ES-I3 (cell line): ENCODE measurements at regions not wholly inside any gene's neighbourhood (a gene's known extent, or its start where the extent isn't known, plus 50 kb on each side); places are given as distances from the start of the nearest gene placed in this dataset.

Experiments used
- H3K36me3 ChIP-seq: 2 replicates; pipeline ENCODE4 v1.6.1; 2013; ENCODE audit warnings: mild to moderate bottlenecking, low read length, control low read depth, moderate library complexity; ENCODE audit not compliant: insufficient read depth
- H3K4me1 ChIP-seq: 2 replicates; pipeline ENCODE4 v1.6.1; 2013; ENCODE audit warnings: mild to moderate bottlenecking, control low read depth, low read length; ENCODE audit not compliant: insufficient read depth
- H3K9ac ChIP-seq: 2 replicates; pipeline ENCODE4 v1.6.1; 2013; ENCODE audit warnings: low read depth, mild to moderate bottlenecking, low read length, moderate library complexity
- H3K9me3 ChIP-seq: 2 replicates; pipeline ENCODE4 v1.6.1; 2013; ENCODE audit warnings: mild to moderate bottlenecking, low read length, moderate library complexity; ENCODE audit not compliant: control insufficient read depth, insufficient read depth

- Histone ChIP-seq H3K36me3 (no peaks in the 10 kb centered on the region), H3K4me1 (peaks cover 11% of the 10 kb centered on the region; the same call in 1 of the 2 replicates), H3K9me3 (no peaks in the 10 kb centered on the region), H3K9ac (no peak overlapping the region)
Observed at GRCh38 chr10:129035052-129035827, 431.8 kb upstream of the MGMT start.

GRCh38 chr10:129038522-129038921, 428.5 kb upstream of the MGMT start:
- Histone ChIP-seq H3K36me3 (no peaks in the 10 kb centered on the region), H3K4me1 (peaks cover 3% of the 10 kb centered on the region; the same call in 1 of the 2 replicates), H3K9me3 (no peaks in the 10 kb centered on the region), H3K9ac (no peak overlapping the region)

- H3K9ac ChIP-seq: no peak overlapping the region
- no peaks in the 10 kb centered on the region for H3K9me3 ChIP-seq
- peaks cover 3% of the 10 kb centered on the region; the same call in 1 of the 2 replicates for H3K4me1 ChIP-seq
- H3K36me3 ChIP-seq: no peaks in the 10 kb centered on the region
Observed at GRCh38 chr10:129039406-129040370, 427.4 kb upstream of the MGMT start.

- H3K9me3 ChIP-seq: no peaks in the 10 kb centered on the region
- H3K4me1 ChIP-seq: peaks cover 3% of the 10 kb centered on the region; the same call in 1 of the 2 replicates
- H3K9ac ChIP-seq: no peak overlapping the region
- H3K36me3 ChIP-seq: no peaks in the 10 kb centered on the region
Observed at GRCh38 chr10:129040377-129040776, 426.7 kb upstream of the MGMT start.

- Histone ChIP-seq H3K36me3 (no peaks in the 10 kb centered on the region; the same call in 1 of the 2 replicates), H3K4me1 (peaks cover 3% of the 10 kb centered on the region; the same call in 1 of the 2 replicates), H3K9me3 (no peaks in the 10 kb centered on the region; the same call in 1 of the 2 replicates), H3K9ac (no peak overlapping the region)
Observed at GRCh38 chr10:129041916-129042315, 425.1 kb upstream of the MGMT start.

- Histone ChIP-seq H3K9ac (no peak overlapping the region), H3K9me3 (no peaks in the 10 kb centered on the region; the same call in 1 of the 2 replicates), H3K36me3 (no peaks in the 10 kb centered on the region; the same call in 1 of the 2 replicates), H3K4me1 (peaks cover 3% of the 10 kb centered on the region; the same call in 1 of the 2 replicates)
Observed at GRCh38 chr10:129042776-129043595, 424.1 kb upstream of the MGMT start.

GRCh38 chr10:129043691-129044090, 423.4 kb upstream of the MGMT start:
- no peaks in the 10 kb centered on the region; the same call in 1 of the 2 replicates for H3K36me3 ChIP-seq
- H3K9ac ChIP-seq: no peak overlapping the region
- H3K9me3 ChIP-seq: no peaks in the 10 kb centered on the region; the same call in 1 of the 2 replicates
- peaks cover 3% of the 10 kb centered on the region; the same call in 1 of the 2 replicates for H3K4me1 ChIP-seq

GRCh38 chr10:129045599-129045998, 421.4 kb upstream of the MGMT start:
- Histone ChIP-seq H3K36me3 (no peaks in the 10 kb centered on the region; the same call in 1 of the 2 replicates), H3K4me1 (no peaks in the 10 kb centered on the region), H3K9ac (no peak overlapping the region), H3K9me3 (no peaks in the 10 kb centered on the region; the same call in 1 of the 2 replicates)

GRCh38 chr10:129046065-129046681, 420.9 kb upstream of the MGMT start:
- H3K9ac ChIP-seq: no peak overlapping the region
- no peaks in the 10 kb centered on the region; the same call in 1 of the 2 replicates for H3K9me3 ChIP-seq
- H3K36me3 ChIP-seq: no peaks in the 10 kb centered on the region; the same call in 1 of the 2 replicates
- H3K4me1 ChIP-seq: no peaks in the 10 kb centered on the region

GRCh38 chr10:129046962-129047361, 420.1 kb upstream of the MGMT start:
- H3K9ac ChIP-seq: no peak overlapping the region
- no peaks in the 10 kb centered on the region for H3K4me1 ChIP-seq
- H3K36me3 ChIP-seq: no peaks in the 10 kb centered on the region; the same call in 1 of the 2 replicates
- H3K9me3 ChIP-seq: no peaks in the 10 kb centered on the region; the same call in 1 of the 2 replicates

- no peaks in the 10 kb centered on the region; the same call in 1 of the 2 replicates for H3K36me3 ChIP-seq
- no peaks in the 10 kb centered on the region; the same call in 1 of the 2 replicates for H3K9me3 ChIP-seq
- no peak overlapping the region for H3K9ac ChIP-seq
- no peaks in the 10 kb centered on the region for H3K4me1 ChIP-seq
Observed at GRCh38 chr10:129047600-129047999, 419.4 kb upstream of the MGMT start.

GRCh38 chr10:129048513-129048912, 418.5 kb upstream of the MGMT start:
- H3K4me1 ChIP-seq: no peaks in the 10 kb centered on the region
- no peaks in the 10 kb centered on the region; the same call in 1 of the 2 replicates for H3K9me3 ChIP-seq
- no peak overlapping the region for H3K9ac ChIP-seq
- no peaks in the 10 kb centered on the region; the same call in 1 of the 2 replicates for H3K36me3 ChIP-seq

- H3K9ac ChIP-seq: no peak overlapping the region
- no peaks in the 10 kb centered on the region; the same call in 1 of the 2 replicates for H3K36me3 ChIP-seq
- no peaks in the 10 kb centered on the region; the same call in 1 of the 2 replicates for H3K9me3 ChIP-seq
- H3K4me1 ChIP-seq: no peaks in the 10 kb centered on the region
Observed at GRCh38 chr10:129049501-129049900, 417.5 kb upstream of the MGMT start.
